ENCODE measurements at regions not wholly inside any gene's neighbourhood (a gene's known extent, or its start where the extent isn't known, plus 50 kb on each side); places are given as distances from the start of the nearest gene placed in this dataset.

DNA sequence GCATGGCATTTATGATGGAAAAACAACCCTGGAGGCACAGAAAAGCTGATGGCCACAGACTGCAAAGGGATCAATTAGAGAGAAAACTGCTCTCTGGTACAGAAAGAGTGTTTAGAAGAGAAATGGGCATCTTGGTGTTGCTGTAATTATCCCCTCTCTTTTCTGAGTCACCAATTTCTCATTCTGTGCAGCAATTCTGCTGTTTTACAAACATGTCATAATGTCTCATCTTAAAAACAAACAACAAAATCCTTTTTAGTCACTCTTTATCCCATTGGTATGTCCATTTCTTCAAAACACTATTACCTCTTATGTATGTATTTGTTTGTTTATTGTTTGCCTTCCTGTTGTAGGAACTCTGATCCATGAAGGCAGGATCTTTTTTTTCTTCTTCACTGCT is 73.9 kb upstream of the HK2 start:
- DNase-seq (ENCODE audit: low read depth), result peak; percentile 52

- no peak for DNase-seq (ENCODE audit: low read depth)
Observed at GRCh38 chr2:74760875-74761630, 72.9 kb upstream of the HK2 start.

DNA sequence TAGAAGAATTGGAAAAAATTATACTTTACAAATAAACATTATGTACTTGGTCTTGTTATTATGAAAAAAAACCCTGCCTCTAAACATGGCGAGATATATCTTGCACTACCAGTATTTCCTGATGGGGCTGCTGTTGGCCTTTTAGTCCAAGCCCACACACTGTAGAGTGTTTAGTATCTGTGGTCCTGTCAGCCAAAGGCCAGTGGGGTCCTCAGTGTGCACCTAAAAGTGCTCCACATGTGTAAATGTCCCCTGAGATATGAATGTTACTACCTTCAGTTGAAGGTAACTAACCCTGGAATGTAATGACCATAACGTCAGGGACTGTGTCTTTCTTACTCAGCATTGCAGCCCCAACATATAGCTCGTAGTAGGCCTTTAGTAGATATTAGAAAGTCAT is 71.1 kb upstream of the HK2 start:
- no peak for DNase-seq (ENCODE audit: low read depth)

DNA sequence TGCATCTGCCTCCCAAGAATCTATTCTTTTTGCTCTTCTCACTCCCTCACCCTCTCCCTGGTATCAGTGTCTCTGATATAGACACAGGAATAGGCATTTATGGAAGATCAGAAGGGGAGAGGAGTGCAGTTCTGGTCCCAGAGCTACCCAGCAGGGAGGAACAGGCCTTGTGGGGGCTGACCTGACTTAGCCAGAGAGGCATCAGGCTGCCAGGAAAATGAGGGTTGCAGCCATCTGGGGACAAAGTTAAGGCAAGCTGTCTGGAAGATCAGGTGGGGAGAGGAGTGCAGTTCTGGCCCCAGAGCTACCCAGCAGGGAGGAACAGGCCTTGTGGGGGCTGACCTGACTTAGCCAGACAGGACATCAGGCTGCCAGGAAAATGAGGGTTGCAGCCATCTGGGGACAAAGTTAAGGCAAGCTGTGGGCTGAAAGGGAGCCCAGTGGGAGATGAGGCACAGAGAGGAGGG is 69.9 kb upstream of the HK2 start:
- no peak for DNase-seq (ENCODE audit: low read depth)

- no peak for DNase-seq (ENCODE audit: low read depth)
Observed at GRCh38 chr2:74764429-74765272, 69.3 kb upstream of the HK2 start.

DNA sequence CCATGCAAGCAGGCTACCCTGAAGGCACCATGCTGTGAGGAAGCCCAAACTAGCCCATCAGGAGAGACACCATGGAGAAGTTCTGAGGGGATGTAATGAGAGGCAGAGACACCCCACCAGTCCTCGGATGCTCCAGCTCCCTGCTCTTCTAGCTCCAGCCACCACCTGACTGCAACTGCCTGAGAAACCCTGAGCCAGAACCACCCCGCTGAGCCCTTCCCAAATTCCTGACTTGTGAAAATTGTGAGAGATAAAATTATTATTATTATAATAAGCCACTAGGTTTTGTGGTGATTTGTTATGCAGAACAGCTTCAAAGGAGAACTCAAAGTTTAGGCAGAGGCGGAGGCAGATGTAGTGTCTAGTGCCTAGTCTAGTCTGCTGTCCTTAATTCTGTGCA is 67.1 kb upstream of the HK2 start:
- DNase-seq (ENCODE audit: low read depth), result no peak

DNA sequence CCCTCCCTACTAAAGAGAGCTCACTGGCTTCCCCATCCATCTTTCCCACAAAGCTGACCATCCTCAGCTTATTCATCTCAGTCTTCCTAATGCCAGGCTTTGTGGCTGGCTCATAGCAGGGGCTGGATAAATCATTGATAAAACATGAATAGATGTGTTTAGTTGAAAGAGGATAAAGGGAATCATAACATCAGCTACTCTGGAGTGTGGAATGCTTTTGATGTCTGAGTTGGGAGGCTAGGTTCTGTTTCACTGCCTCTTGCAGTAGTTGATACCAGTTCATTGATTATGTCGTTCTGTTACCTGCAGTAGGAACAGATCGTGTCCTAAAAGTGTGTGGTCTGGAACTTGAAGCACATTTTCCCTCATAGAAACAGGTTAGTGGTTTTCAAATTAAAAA is 66.3 kb upstream of the HK2 start:
- DNase-seq (ENCODE audit: low read depth), result no peak

- DNase-seq (ENCODE audit: low read depth), result no peak
Observed at GRCh38 chr2:74768401-74768914, 65.5 kb upstream of the HK2 start.

- no peak for DNase-seq (ENCODE audit: low read depth)
Observed at GRCh38 chr2:74772046-74772445, 61.9 kb upstream of the HK2 start.

DNA sequence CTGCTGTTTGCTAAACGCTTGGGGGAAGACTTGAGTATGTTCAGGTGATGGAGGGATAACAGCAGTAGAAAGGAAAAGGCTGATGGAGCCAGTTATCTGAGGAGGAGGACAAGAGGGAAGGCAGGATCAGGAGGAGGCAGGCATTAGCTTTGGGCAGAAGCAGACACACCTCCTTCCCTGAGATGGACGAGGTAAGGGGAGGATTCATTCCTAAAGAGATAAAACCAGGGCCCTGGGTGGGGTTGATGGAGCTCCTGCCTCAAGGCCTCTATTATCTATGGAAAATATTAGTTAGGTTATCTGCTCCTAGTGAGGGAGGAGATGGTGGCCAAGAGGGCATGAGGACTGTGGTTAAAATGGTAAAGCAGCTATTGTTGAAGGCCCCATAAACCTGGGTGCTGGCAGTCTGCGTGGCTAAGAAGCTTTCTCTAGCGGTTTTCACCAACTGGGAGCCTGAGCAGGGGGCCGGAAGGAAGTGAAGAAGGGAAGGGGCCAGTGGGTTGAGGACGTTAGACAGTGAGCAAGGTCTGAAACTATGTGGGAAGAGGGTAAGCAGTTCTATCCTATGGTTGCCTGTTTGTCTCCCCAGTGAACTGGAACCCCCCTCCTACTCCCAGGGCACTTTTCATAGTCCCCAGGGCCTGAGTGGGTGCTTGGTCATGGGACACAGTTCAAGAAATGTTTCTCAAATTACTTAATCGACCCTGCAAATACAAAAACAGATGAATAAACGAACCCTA is 56.6 kb upstream of the HK2 start:
- no peak for DNase-seq (ENCODE audit: low read depth)

DNA sequence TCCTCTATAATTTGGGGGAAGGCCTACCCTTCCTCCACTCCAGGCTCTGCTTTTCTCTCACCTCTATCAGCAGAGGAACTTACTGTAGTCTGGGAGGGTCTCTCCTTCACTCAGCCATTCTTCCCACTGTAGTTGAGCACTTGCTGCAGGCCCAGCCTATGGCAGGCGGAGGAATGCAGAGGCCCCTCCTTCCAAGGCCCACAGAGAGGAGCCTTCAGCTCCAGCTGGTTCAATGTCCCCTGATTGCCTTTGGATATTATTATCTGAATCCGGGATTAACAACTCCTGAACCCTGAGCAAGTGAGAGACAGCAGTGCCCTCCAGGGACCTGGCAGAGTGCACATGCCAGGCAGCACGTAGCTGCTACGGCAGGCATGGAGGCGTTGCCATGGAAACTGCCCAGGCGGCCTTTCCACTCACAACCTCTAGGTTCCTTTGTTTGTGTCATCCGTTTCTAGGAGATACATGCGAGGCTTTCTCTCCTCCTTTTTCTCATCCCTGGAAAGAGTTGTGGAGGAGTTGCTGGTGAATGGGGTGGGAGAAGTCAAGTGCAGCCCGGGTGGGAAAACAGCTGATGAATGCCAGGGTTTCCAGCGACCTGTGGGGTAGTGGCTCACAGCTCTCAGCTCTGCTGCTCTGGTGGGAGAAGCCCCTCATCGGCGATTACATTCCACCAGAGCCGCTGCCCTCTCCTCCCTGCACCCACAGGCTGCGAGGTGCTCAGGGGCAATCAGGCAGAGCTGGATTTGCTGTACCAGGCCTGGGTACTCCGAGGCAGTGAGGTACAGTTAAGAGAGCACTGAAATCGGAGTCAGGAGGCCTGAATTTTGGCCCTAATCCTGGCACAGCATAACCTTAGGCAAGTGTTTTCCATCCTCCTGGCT is 55.3 kb upstream of the HK2 start:
- DNase-seq (ENCODE audit: low read depth), result peak; percentile 31

DNA sequence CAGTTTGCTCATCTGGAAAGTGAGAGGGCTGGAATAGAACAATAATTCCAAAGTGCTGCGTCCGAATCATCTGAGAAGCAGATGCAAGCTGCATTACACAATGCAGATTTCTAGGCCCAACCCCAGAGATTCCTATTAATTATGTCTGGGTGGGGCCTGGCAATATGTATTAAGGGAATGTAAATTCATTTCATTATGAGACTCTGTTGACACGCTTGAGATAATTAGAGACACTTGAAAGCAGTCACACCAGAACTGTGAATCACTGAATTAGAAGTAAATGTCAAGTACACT is 54.7 kb upstream of the HK2 start:
- DNase-seq (ENCODE audit: low read depth), result no peak

DNA sequence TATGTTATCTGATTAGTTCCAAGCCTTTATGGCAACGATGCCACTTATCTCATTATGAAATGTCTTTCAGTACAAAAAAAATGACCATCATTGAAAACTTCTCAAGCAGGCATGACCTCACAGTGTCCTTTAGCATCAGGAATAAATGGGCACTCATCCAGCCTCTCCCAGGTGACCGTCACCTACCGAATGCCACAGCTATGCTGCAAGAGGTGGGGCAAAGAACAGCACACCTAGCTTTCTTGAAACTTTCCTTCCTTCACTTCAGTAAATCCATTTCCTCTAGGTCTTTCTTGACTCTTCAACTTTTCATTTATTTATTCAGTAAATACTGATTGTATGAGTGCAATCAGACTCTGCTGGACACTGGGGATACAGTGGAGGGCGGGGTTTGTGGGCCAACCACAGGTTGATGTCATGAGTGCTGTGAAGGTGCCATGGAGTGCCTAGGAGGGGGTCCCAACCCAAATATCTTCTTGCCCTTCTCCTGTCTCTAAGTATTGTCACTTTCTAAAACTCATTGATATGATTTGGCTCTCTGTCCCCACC is 54.3 kb upstream of the HK2 start:
- DNase-seq (ENCODE audit: low read depth), result no peak
